ENCODE measurements at regions not wholly inside any gene's neighbourhood (a gene's known extent, or its start where the extent isn't known, plus 50 kb on each side); places are given as distances from the start of the nearest gene placed in this dataset.

DNA sequence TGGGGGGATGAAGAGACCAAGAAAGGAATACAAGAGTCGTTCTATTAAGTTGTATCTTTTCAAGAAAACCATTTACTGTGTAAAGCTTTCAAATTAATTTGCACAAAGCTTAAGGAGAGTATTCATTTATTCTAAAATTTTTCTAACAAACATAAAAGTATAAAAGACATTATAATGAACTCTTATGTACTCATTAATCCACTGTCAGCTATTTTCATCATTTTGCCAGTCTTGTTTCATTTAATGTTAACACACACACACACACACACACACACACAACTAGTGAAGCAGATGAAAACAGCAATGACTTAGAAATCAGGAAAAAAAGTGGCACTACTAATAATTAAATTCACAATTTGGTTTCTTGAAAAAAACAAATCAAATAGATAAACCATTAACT lies 176.7 kb downstream of the TLE1 start:
- TF ChIP-seq CTCF (IDR thresholded peaks at IDR 0.05 in 4 of 5, conservative IDR thresholded peaks at IDR 0.05 in 1 of 5) (no peak), POLR2A (IDR thresholded peaks at IDR 0.05) (no peak)
